HepG2 (cell line): ENCODE measurements at regions not wholly inside any gene's neighbourhood (a gene's known extent, or its start where the extent isn't known, plus 50 kb on each side); places are given as distances from the start of the nearest gene placed in this dataset.

Experiments
- ATAC-seq: fragments of 200-7000 bp; cut with Tn5 transposase; 3 replicates; pipeline ENCODE4 v1.9.1; 2020; ENCODE audit warnings: mild to moderate bottlenecking, moderate library complexity
- BruUV-seq: library from RNA; stranded (reverse); fragments of 400-500 nt; replicated peaks from 2 replicates; lab custom pipeline; 2021; lab: Mats Ljungman, UMichigan
- CTCF ChIA-PET: fragments of 300-600 bp; formaldehyde crosslinking; extraction: SDS; loops from one replicate; lab custom pipeline; 2021; ENCODE audit warnings: low total read pairs, inconsistent platforms, low intra/inter-chr PET ratio; lab: Yijun Ruan, JAX
- POLR2A ChIA-PET: fragments of 350-600 bp; sonication (Branson Sonifier 250); formaldehyde crosslinking; loops from one replicate; lab custom pipeline; 2020; ENCODE audit warnings: antibody characterized with exemption, inconsistent platforms; lab: Yijun Ruan, JAX
- DNase-seq: peaks from one replicate; pipeline ENCODE4 v3.0.0-alpha.2; 2015; ENCODE audit warnings: low spot score
- FAIRE-seq: peaks from 3 replicates; lab custom pipeline; 2011; peaks lifted over from hg19 to GRCh38; lab: Jason Lieb, UNC
- H2AFZ ChIP-seq: one replicate; pipeline ENCODE4 v1.6.1; 2011; ENCODE audit warnings: low read length, inconsistent platforms
- H3K27ac ChIP-seq: fragments of 300-600 bp; 3 replicates; pipeline ENCODE4 v1.8.0; 2011; ENCODE audit warnings: mixed run types, mild to moderate bottlenecking, mixed read lengths, low read length, inconsistent platforms; ENCODE audit not compliant: insufficient read depth; ENCODE audit errors: extremely low read length
- H3K27me3 ChIP-seq, 2 experiments: fragments of 200-600 bp in 1 of 2; 2 replicates in 1 of 2; 3 replicates in 1 of 2; pipeline versions ENCODE4 v1.6.0 to v1.8.0; 2011; ENCODE audit warnings: low read length in 2 of 2, mild to moderate bottlenecking in 2 of 2, moderate library complexity in 2 of 2, inconsistent platforms in 1 of 2; ENCODE audit not compliant: insufficient read depth in 2 of 2, control insufficient read depth in 1 of 2
- H3K36me3 ChIP-seq, 2 experiments: fragments of 200-600 bp in 1 of 2; replicated peaks in 1 of 2; 2 replicates in 1 of 2; 3 replicates in 1 of 2; pipeline versions ENCODE4 v1.5.1 to v1.8.0; 2011; ENCODE audit warnings: low read length in 2 of 2, inconsistent platforms in 1 of 2; ENCODE audit not compliant: insufficient read depth in 2 of 2, control insufficient read depth in 1 of 2
- H3K4me1 ChIP-seq: 2 replicates; pipeline ENCODE4 v1.5.1; 2012; ENCODE audit warnings: low read length, inconsistent platforms; ENCODE audit not compliant: insufficient read depth
- H3K4me2 ChIP-seq: 2 replicates; pipeline ENCODE4 v1.6.0; 2011; ENCODE audit warnings: low read depth, low read length, inconsistent platforms
- H3K4me3 ChIP-seq, 3 experiments: fragments of 200-600 bp in 1 of 3; sonication (generic), shearing (Covaris generic) in 1 of 3; replicated peaks in 1 of 3; 2 replicates each; pipeline ENCODE4 v1.5.1; 2011 to 2016; ENCODE audit warnings: low read length in 3 of 3, inconsistent platforms in 2 of 3, low read depth in 2 of 3, mild to moderate bottlenecking in 2 of 3, control low read depth in 1 of 3, mixed read lengths in 1 of 3; ENCODE audit not compliant: insufficient read depth in 1 of 3
- H3K79me2 ChIP-seq: one replicate; pipeline ENCODE4 v1.6.1; 2011; ENCODE audit warnings: low read length, inconsistent platforms; ENCODE audit not compliant: insufficient read depth
- H3K9ac ChIP-seq: 2 replicates; pipeline ENCODE4 v1.6.0; 2011; ENCODE audit warnings: mild to moderate bottlenecking, low read depth, low read length, inconsistent platforms; ENCODE audit not compliant: insufficient read depth
- H3K9me3 ChIP-seq: 2 replicates; pipeline ENCODE4 v1.5.1; 2012; ENCODE audit warnings: mild to moderate bottlenecking, low read length
- H4K20me1 ChIP-seq: 2 replicates; pipeline ENCODE4 v1.6.0; 2011; ENCODE audit warnings: inconsistent platforms, mild to moderate bottlenecking, low read length, moderate library complexity; ENCODE audit not compliant: insufficient read depth
- ATF3 ChIP-seq: sonication (generic); formaldehyde crosslinking; IDR thresholded peaks from 2 replicates; pipeline ENCODE4 v1.4.0; 2020; ENCODE audit warnings: missing genetic modification reagents
- CAMTA2 ChIP-seq: sonication (generic); formaldehyde crosslinking; IDR thresholded peaks from 2 replicates; pipeline ENCODE4 v1.4.0; 2020; ENCODE audit warnings: mild to moderate bottlenecking, missing genetic modification reagents, borderline replicate concordance
- ETV6 ChIP-seq: sonication (generic); formaldehyde crosslinking; conservative IDR thresholded peaks from 2 replicates; pipeline ENCODE4 v1.4.0; 2020; ENCODE audit warnings: missing genetic modification reagents
- GTF2F1 ChIP-seq: fragments of 150-350 bp; IDR thresholded peaks from 2 replicates; pipeline ENCODE4 v1.6.1; 2014; ENCODE audit warnings: low read length
- HMG20B ChIP-seq: conservative IDR thresholded peaks from 2 replicates; pipeline ENCODE4 v1.6.1; 2016; ENCODE audit warnings: missing genetic modification reagents, missing compliant biosample characterization
- HOXA3 ChIP-seq: sonication (generic); formaldehyde crosslinking; IDR thresholded peaks from 2 replicates; pipeline ENCODE4 v1.5.0; 2020; ENCODE audit warnings: missing genetic modification reagents
- MBD4 ChIP-seq: IDR thresholded peaks from 2 replicates; pipeline ENCODE4 v1.6.1; 2012; ENCODE audit warnings: low read length, inconsistent platforms, borderline replicate concordance
- MEIS1 ChIP-seq: sonication (generic); formaldehyde crosslinking; IDR thresholded peaks from 2 replicates; pipeline ENCODE4 v1.9.0; 2021; ENCODE audit warnings: mild to moderate bottlenecking, missing genetic modification reagents, moderate library complexity, borderline replicate concordance
- REL ChIP-seq: sonication (generic); formaldehyde crosslinking; conservative IDR thresholded peaks from 2 replicates; pipeline ENCODE4 v1.8.0; 2022; ENCODE audit warnings: mild to moderate bottlenecking, missing genetic modification reagents, moderate library complexity
- SETDB1 ChIP-seq: sonication (generic); formaldehyde crosslinking; IDR thresholded peaks from 2 replicates; pipeline ENCODE4 v1.5.1; 2020; ENCODE audit warnings: missing genetic modification reagents, mild to moderate bottlenecking, borderline replicate concordance
- TFDP2 ChIP-seq: sonication (generic); formaldehyde crosslinking; IDR thresholded peaks from 2 replicates; pipeline ENCODE4 v1.4.0; 2020; ENCODE audit warnings: missing genetic modification reagents
- ZBTB26 ChIP-seq: IDR thresholded peaks from 2 replicates; pipeline ENCODE4 v1.6.1; 2016; ENCODE audit warnings: missing compliant biosample characterization, missing genetic modification reagents, borderline replicate concordance
- ZFP37 ChIP-seq: sonication (generic); formaldehyde crosslinking; IDR thresholded peaks from 2 replicates; pipeline ENCODE4 v1.4.0; 2020; ENCODE audit warnings: missing genetic modification reagents, borderline replicate concordance
- ZMAT5 ChIP-seq: sonication (generic); formaldehyde crosslinking; IDR thresholded peaks from 2 replicates; pipeline ENCODE4 v1.5.0; 2020; ENCODE audit warnings: mild to moderate bottlenecking, low read depth, missing genetic modification reagents, borderline replicate concordance
- ZNF24 ChIP-seq: fragments of 450-650 bp; IDR thresholded peaks from 2 replicates; pipeline ENCODE4 v1.6.1; 2017; ENCODE audit warnings: antibody characterized with exemption, mild to moderate bottlenecking
- ZNF335 ChIP-seq: sonication (generic); formaldehyde crosslinking; IDR thresholded peaks from 2 replicates; pipeline ENCODE4 v1.4.0; 2020; ENCODE audit warnings: missing genetic modification reagents
- ZNF737 ChIP-seq: sonication (generic); formaldehyde crosslinking; IDR thresholded peaks from 2 replicates; pipeline ENCODE4 v1.5.0; 2020; ENCODE audit warnings: missing genetic modification reagents, mild to moderate bottlenecking, borderline replicate concordance
- WGBS: methylation state at CpG from one replicate; pipeline ENCODE4 v1.1.6; 2017; ENCODE audit warnings: low lambda C conversion rate; 5-methylcytosine and 5-hydroxymethylcytosine counted together
- in situ Hi-C: cut with HindIII; loops from 2 replicates; pipeline ENCODE4 v1.10.0; 2017; ENCODE audit warnings: low pct_unique_long_range_greater_than_20kb; ENCODE audit not compliant: extremely low pct_ligation_motif_present
- intact Hi-C: fragments of 100-400 bp; cut with micrococcal nuclease; formaldehyde crosslinking; loops from one replicate; pipeline ENCODE4 v1.10.0; 2022; ENCODE audit not compliant: unreplicated experiment
- TF ChIP-seq, protein P1 (sequence below): sonication (generic); formaldehyde crosslinking; IDR thresholded peaks from 2 replicates; pipeline ENCODE4 v1.8.0; 2022; ENCODE audit warnings: mild to moderate bottlenecking, missing genetic modification reagents, moderate library complexity

DNA sequence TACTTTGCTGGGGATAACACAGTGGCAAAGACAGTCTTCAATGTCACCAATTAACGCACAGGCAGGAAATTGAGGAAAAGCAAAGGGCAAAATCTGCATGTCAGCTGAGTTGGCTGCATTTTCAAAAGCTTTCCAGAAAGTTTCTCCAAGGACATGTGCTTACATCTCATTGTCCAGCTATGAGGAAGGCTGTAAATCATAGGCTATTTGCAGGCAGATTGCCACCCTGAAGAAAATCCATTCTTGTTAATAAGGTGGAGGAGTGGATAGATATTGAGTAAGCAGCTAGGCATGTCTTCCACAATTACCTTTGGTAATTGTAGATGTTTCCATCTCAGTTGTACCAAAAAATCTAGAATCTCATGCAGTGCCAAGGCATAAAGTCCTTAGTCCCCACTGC lies 278.0 kb upstream of the NUDT12 start (continued):
- TF ChIP-seq HMG20B (CRISPR knock-in tag): no peak
- TF ChIP-seq ETV6 (CRISPR knock-in tag): no peak
- no peak for TF ChIP-seq ZNF335 (CRISPR knock-in tag)
- no peak for TF ChIP-seq HOXA3 (CRISPR knock-in tag)

DNA sequence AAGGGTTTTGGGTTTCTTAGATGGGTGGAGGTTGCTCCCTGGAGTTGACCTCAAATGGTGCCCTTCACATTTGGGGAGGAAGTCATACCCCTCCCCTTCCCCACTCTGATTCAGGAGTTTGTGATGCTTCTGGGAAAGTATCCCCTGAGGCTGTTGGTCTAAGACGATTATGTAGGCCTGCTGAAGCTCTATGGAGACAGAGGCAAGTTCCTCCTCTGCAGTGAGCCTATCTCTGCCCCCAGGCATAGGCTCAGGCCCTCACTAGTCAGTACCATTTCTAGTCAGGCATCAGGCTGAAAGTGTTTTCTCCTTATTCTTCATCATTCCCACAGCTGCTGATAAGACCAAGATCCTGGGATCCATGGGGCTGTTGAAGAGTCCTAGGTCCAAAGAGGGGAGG lies 271.6 kb upstream of the NUDT12 start:
- BruUV-seq: no TSS peak
- H4K20me1 ChIP-seq: no peaks in the 10 kb centered on the region
- no peak overlapping the region for H2AFZ ChIP-seq
- no peaks in the 10 kb centered on the region for H3K4me1 ChIP-seq
- no peak overlapping the region for H3K4me2 ChIP-seq
- no peak overlapping the region for H3K4me3 ChIP-seq
- intact Hi-C loops: no loop called here
- FAIRE-seq: no peak
- TF ChIP-seq ZNF335 (CRISPR knock-in tag) (no peak), ZNF737 (CRISPR knock-in tag) (no peak), MBD4 (no peak), REL (CRISPR knock-in tag) (no peak), ZMAT5 (CRISPR knock-in tag) (no peak), ATF3 (CRISPR knock-in tag) (no peak), GTF2F1 (no peak), ZBTB26 (CRISPR knock-in tag) (no peak), SETDB1 (CRISPR knock-in tag) (no peak), ZFP37 (CRISPR knock-in tag) (no peak), ZNF24 (no peak), TFDP2 (CRISPR knock-in tag) (no peak), MEIS1 (CRISPR knock-in tag) (no peak), CAMTA2 (no peak)
- TF ChIP-seq, protein P1, sequence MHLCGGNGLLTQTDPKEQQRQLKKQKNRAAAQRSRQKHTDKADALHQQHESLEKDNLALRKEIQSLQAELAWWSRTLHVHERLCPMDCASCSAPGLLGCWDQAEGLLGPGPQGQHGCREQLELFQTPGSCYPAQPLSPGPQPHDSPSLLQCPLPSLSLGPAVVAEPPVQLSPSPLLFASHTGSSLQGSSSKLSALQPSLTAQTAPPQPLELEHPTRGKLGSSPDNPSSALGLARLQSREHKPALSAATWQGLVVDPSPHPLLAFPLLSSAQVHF (CRISPR knock-in tag): no peak
- CTCF ChIA-PET: no interaction called here
- no peaks in the 10 kb centered on the region for H3K36me3 ChIP-seq
- POLR2A ChIA-PET: no interaction called here
- H3K79me2 ChIP-seq: no peaks in the 10 kb centered on the region
- DNase-seq: no peak
- H3K9me3 ChIP-seq: no peaks in the 10 kb centered on the region
- no peak overlapping the region for H3K27ac ChIP-seq
- in situ Hi-C loops: no loop called here
- H3K9ac ChIP-seq: no peak overlapping the region
- WGBS: no CpG with 5 or more reads among the region's 1 CpG
- ATAC-seq: no peak
- no peaks in the 10 kb centered on the region for H3K27me3 ChIP-seq
